Prostate gland (tissue), 2 donors: ENCODE measurements at regions not wholly inside any gene's neighbourhood (a gene's known extent, or its start where the extent isn't known, plus 50 kb on each side); places are given as distances from the start of the nearest gene placed in this dataset.

Experiments used
- DNase-seq: peaks from one replicate; pipeline ENCODE4 v3.0.0-alpha.2; 2019; ENCODE audit warnings: low spot score
- H3K27ac ChIP-seq, 2 donors: fragments of 200-600 bp; sonication (generic); 2 replicates each; pipeline ENCODE4 v1.5.1; 2017 to 2019
- H3K27me3 ChIP-seq: fragments of 200-600 bp; sonication (generic); replicated peaks from 2 replicates; pipeline ENCODE4 v1.5.1; 2019; ENCODE audit not compliant: insufficient read depth
- H3K36me3 ChIP-seq, 2 donors: fragments of 200-600 bp; sonication (generic); 1 replicate in 1 of 2; 2 replicates in 1 of 2; pipeline versions ENCODE4 v1.5.1 to v1.8.1; 2017 to 2019
- H3K4me1 ChIP-seq: fragments of 200-600 bp; sonication (generic); replicated peaks from 2 replicates; pipeline ENCODE4 v1.5.1; 2019
- H3K4me3 ChIP-seq, 2 donors: fragments of 200-600 bp; sonication (generic); 2 replicates each; pipeline ENCODE4 v1.5.1; 2017 to 2019
- H3K9me3 ChIP-seq: fragments of 200-600 bp; sonication (generic); 2 replicates; pipeline ENCODE4 v1.5.1; 2017
- CTCF ChIP-seq, 4 experiments: fragments of 200-600 bp in 2 of 4; fragments of 450-650 bp in 2 of 4; sonication (generic) in 2 of 4; IDR thresholded peaks; 1 replicate in 3 of 4; 2 replicates in 1 of 4; pipeline ENCODE4 v1.5.1; 2016 to 2019; ENCODE audit warnings: antibody characterized with exemption in 4 of 4, mild to moderate bottlenecking in 2 of 4, moderate library complexity in 2 of 4
- POLR2A ChIP-seq: fragments of 450-650 bp; IDR thresholded peaks from one replicate; pipeline ENCODE4 v1.6.1; 2016; ENCODE audit warnings: antibody characterized with exemption, mild to moderate bottlenecking
- POLR2AphosphoS5 ChIP-seq: sonication (generic); formaldehyde crosslinking; IDR thresholded peaks from one replicate; pipeline ENCODE4 v1.6.1; 2017; ENCODE audit warnings: antibody characterized with exemption
- WGBS: methylation state at CpG from one replicate; pipeline ENCODE4 v1.1.5; 2018; 5-methylcytosine and 5-hydroxymethylcytosine counted together
- intact Hi-C: fragments of 100-400 bp; cut with DNase I; formaldehyde crosslinking; loops from one replicate; pipeline ENCODE4 v1.14.2; 2022

DNA sequence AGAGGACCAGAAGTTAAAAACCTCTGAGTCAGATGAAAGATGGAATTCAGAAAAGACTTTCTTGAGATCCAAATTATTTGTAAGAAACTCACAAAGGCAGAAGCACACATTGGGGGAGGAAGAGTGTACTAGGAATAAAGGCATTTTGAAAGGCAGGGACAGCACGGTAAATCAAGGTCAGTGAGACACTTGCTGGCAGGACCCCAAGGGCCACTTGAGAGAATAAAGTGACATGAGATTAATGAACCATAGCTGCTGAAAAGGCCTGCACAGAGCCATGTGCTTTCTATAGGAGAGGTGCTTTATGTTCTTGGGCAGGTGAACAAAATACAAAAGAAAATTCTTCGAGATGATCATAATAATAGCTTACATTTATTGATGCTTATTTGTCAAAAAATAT lies 929.9 kb upstream of the MBL2 start:
- intact Hi-C loops = no loop called here
- WGBS = 73% methylated on average over 2 of the region's 2 CpGs
- Histone ChIP-seq H3K36me3 (no peaks in the 10 kb centered on the region), H3K9me3 (no peaks in the 10 kb centered on the region), H3K27me3 (no peaks in the 10 kb centered on the region), H3K27ac (no peak overlapping the region), H3K4me1 (no peaks in the 10 kb centered on the region), H3K4me3 (no peak overlapping the region)
- no peak for TF ChIP-seq CTCF (IDR thresholded peaks at IDR 0.05)
- TF ChIP-seq POLR2AphosphoS5 = no peak
- no peak for TF ChIP-seq POLR2A
- DNase-seq = no peak

GRCh38 chr10:53701213-53701612 lies 928.6 kb upstream of the MBL2 start:
- H3K4me3 ChIP-seq = no peak overlapping the region
- H3K9me3 ChIP-seq = no peaks in the 10 kb centered on the region
- no peaks in the 10 kb centered on the region for H3K36me3 ChIP-seq
- TF ChIP-seq POLR2A (no peak), POLR2AphosphoS5 (no peak), CTCF (IDR thresholded peaks at IDR 0.05) (no peak)
- no peaks in the 10 kb centered on the region for H3K27me3 ChIP-seq
- intact Hi-C loops = no loop called here
- DNase-seq = no peak
- H3K4me1 ChIP-seq = no peaks in the 10 kb centered on the region
- H3K27ac ChIP-seq = no peak overlapping the region

- Histone ChIP-seq H3K27ac (no peak overlapping the region), H3K9me3 (no peaks in the 10 kb centered on the region), H3K4me3 (no peak overlapping the region), H3K36me3 (no peaks in the 10 kb centered on the region), H3K27me3 (no peaks in the 10 kb centered on the region), H3K4me1 (no peaks in the 10 kb centered on the region)
- DNase-seq = no peak
- 60% methylated on average over 6 of the region's 6 CpGs for WGBS
- TF ChIP-seq POLR2AphosphoS5 (no peak), CTCF (IDR thresholded peaks at IDR 0.05) (no peak), POLR2A (no peak)
- intact Hi-C loops = no loop called here
Observed at GRCh38 chr10:53700278-53700677, 927.7 kb upstream of the MBL2 start.

DNA sequence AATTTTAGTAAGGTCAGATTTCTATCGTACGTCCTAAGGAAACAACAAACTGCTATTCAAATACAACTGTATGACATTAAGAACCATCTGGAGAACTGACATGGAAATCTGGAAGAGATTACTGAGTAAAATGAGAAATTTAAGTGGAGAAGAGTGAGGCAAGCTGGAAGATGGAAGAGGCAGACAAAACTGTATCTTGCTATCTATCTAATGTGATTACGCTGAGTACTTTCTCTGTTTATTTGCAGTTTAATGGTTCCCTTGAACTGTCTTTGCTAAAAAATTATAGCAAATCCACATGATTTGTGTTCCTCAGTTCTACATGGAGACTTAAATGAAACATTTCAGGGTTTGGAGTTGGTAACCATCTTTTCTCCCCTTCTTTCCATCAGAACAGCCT lies 927.1 kb upstream of the MBL2 start:
- Histone ChIP-seq H3K4me1 (no peaks in the 10 kb centered on the region), H3K27ac (no peak overlapping the region), H3K36me3 (no peaks in the 10 kb centered on the region), H3K27me3 (no peaks in the 10 kb centered on the region), H3K4me3 (no peak overlapping the region), H3K9me3 (no peaks in the 10 kb centered on the region)
- no peak for DNase-seq
- 41% methylated on average over 3 of the region's 3 CpGs for WGBS
- intact Hi-C loops = no loop called here
- no peak for TF ChIP-seq CTCF (IDR thresholded peaks at IDR 0.05)
- no peak for TF ChIP-seq POLR2AphosphoS5
- TF ChIP-seq POLR2A = no peak

DNA sequence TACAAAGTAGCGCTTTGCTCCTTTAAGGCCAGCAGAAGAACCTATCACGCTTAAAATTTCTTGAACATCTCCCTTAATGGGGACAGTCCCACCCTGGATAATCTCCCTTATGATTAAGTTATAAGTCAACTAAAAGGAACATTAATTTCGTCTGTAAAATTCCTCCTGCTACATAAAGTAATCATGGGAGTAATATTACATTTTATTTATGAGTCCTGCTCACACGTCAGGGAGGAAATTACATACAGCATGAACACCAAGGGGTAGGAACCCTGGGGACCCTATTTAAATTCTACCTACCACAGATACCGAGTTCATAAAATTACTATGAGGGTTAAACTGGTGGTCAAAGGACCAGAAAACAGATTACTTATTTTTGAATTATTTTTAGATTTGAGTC lies 926.6 kb upstream of the MBL2 start:
- H3K27me3 ChIP-seq = no peaks in the 10 kb centered on the region
- intact Hi-C loops = no loop called here
- H3K36me3 ChIP-seq = no peaks in the 10 kb centered on the region
- no peak for TF ChIP-seq CTCF (IDR thresholded peaks at IDR 0.05)
- no peaks in the 10 kb centered on the region for H3K9me3 ChIP-seq
- 53% methylated on average over 5 of the region's 5 CpGs for WGBS
- H3K4me1 ChIP-seq = no peaks in the 10 kb centered on the region
- H3K27ac ChIP-seq = no peak overlapping the region
- no peak overlapping the region for H3K4me3 ChIP-seq
- no peak for DNase-seq
